ENCODE measurements at regions not wholly inside any gene's neighbourhood (a gene's known extent, or its start where the extent isn't known, plus 50 kb on each side); places are given as distances from the start of the nearest gene placed in this dataset.
"Not testable (repeated sequence)": the region's sequence is repeated elsewhere in the genome, so short reads cannot be mapped to it uniquely, and the experiment has no call there.

DNA sequence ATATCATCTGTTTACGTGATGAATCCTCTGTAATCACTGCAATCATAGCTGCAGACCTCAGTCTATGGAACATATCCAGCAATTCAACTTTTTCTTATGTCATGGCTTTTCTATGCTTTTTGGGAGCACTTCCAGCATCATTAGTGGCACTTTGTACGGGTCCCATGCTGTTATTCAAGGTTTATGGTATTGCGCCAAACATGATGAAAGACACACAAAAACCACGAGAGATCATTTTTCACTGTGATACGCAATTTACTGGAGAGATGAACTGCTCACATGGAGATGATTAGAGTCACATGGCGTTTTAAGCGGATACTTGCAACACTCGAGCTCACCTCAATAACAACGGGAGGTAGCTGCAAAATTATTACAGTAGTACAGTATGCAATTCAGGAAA lies 2101.7 kb upstream of the PCDH20 start:
- no peak for DNase-seq (ENCODE audit: low spot score)

DNA sequence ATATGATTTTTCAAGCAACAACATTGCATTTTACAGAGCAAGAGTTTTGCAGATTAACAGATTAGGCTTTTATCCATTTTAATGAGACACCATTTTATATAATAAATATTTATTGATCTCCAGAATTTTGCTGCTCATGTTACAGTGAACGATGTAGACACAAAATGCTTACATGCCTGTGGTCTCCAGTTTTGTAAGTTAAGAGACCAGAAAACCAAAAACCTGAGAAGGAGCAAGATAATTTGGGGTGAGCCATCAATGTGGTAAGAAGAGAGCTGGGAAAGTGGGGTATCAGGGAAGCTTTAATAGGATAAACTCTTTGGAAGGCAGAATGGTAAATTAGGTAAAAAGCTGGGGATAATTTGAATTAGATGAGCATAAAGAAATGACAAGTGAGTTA lies 2100.5 kb upstream of the PCDH20 start:
- DNase-seq (ENCODE audit: low spot score), result no peak

DNA sequence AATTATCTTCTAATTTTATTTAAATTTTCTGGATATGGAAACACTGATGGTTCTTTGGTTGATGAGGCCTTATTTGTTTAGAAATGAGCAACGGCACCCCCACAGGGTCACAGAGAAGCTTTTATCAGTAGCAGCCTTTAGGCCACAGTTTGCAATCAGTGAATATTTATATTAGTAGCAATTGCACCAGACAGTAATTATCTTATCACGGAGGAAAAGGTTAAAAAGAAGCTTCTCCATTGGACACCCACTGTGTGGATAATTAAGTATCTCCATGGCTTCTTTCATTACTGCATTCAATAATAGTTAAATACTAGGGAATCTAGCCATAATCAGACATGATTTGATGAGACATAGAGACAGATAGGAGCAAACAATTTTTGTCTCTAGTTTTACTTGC lies 2099.2 kb upstream of the PCDH20 start:
- DNase-seq (ENCODE audit: low spot score), result no peak

DNA sequence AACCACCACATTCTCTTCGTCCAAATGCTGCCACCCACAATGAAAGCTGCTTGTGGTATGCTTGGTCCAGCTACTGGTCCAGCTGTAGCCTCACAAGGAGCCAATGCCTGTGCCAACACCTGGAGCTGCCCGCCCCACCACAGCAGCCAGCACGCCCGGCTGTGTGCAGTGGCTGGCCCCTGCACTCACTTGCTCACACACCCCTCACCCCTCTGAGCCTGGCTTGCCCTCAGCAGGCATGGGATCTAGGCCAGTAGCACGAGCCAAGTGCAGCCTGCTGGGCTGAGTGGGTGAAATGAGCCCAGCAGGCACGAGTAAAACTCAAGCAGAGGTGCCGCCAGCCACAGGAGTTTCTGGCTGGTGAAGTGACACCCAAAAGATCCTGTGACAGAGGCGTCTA lies 2096.4 kb upstream of the PCDH20 start:
- DNase-seq (ENCODE audit: low spot score), result no peak

DNA sequence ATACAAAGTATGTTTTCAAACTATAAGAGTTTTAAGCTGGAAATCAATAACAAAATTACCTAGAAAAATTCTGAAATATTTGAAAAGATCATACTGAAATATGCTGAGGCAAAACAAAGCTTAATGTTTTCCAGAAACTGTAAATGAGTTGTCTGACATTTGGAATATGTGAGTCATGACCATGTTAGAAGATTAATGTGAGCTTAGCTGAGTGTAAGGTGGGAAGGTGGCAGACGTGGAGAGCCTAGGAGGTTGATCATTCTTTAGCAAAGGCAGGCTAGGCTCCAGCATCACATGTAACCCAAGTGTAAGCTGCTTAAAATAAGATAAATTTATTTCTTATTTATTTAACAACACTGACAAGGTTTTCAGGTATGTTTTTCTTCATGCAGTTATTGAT lies 2086.1 kb upstream of the PCDH20 start:
- DNase-seq (ENCODE audit: low spot score), result no peak

DNA sequence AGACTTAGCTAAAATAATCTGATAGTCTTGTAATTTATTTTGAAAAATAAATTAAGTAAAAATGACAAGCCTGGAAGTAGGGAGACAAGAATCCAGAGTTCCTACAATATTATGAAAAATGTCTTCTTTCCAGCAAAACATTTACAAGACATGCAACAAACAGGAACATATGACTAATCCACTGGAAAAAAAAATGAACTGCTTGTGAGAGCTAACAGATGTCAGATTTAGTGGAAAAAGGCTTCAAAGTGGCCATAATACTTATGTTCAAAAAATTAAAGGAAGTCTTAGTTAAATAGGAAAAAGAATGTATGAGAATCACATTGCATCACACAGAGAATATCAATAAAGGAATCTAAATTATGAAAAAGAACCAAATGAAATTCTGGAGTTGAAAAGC lies 2082.0 kb upstream of the PCDH20 start:
- DNase-seq (ENCODE audit: low spot score), result no peak

DNA sequence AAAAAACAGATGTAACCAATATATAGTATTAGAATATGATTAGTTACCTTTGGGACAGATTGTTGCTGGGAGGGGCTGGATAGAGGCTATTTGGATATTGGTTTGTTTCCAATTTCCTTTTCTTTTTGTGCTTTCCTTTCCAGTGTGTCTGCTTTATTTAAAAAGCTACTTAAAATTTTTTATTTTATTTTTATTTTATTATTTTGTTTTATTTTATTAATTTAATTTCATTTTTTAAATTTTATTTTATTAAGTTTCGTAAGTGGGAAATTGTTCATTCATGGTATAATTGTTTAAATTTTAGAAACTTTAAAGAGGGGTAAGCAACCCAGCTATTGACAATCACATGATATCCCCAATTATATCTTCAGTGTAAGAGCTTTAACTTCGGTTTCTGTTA lies 2077.0 kb upstream of the PCDH20 start:
- DNase-seq (ENCODE audit: low spot score), result no peak

DNA sequence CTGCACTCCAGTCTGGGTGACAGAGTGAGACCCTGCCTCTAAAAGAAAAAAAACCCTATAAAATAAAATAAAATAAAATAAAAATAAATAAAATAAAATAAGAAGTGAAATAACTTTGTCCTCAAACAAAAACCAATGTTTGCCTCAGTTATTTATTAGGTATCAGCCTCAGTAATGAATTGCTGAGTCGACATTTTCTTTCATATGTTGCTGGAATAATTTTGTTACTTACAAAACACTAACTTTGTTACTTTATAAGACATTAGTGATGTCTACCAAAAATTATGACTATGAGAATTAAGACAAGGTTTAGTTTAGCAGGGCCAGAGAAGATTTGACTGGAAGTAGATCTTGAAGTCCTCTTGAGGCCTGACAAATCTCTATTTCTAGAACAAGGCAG lies 2074.5 kb upstream of the PCDH20 start:
- no peak for DNase-seq (ENCODE audit: low spot score)

DNA sequence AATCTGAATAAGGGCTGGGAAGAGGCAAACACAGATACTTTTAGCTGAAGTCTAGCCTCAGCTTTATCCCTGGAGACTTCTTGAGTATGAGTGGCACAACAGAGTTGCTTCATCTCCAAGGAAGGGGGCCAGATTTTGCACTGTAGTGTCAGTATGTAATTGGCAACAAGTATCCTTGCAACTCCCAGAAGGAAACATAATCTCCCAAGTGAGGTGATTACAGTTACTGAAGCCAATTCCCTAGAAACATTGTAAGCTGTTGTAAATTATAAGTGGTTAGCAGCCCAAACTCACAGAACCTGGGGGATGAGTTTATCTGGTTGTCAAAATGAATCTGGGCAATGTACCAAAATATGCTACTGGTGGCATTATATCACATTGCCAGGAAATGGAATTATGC lies 2065.7 kb upstream of the PCDH20 start:
- DNase-seq (ENCODE audit: low spot score), result no peak

DNA sequence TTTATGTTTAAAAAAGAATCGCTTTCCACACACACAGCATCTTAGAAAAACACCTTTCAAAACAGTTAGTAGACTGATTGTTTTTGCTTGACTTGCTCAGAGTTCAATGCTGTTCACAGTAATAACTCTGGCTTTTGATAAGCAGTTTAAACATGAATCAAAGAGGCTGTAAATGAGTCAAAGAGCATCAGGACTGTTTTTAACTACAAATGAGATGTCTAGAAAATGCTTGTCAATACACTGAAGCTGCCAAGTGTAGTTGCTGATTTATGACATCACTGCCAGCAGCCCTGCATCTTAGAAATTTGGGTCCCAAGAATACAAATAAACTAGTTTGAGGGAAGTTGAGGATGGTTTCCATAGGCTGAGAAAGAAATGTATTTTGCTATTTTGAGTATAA lies 2057.1 kb upstream of the PCDH20 start:
- DNase-seq (ENCODE audit: low spot score), result no peak

DNA sequence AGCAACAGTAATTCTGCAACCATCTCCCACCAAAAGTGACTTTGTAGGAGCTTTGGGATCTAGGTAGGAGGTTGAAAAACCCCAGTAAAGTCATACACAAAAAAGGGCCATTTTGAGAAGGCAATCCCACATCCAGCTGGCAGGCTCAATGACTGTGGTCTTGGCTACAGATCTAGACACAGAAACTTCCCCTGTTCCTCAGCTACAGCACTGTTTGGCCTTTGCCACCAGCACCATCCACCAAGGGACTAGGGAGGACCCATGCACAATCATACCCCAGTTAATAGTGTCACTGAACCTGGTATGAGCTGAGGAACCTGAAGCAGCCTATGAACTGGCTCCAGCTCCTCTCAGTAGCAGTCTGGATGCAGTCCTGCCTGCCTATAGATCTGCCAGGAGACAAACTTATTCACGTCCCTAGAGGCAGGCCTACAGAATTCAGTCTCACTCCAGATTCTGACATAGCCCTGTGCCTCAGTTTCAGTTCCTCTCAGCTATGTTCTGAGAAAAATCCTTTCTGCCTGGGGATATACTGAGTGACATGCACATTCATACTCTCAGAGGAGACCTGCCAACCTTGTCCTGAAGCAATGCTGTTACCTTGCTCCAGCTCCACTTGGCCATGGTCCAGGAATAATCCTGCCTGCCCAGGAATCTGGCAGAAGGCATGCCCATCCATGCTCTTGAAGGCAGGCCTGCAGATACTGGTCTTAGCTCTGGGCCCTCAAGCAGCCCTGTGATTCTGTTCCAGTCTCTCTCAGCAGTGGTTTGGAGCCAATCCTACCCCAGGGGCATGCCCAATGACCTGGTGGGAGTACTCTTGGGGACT lies 2048.3 kb upstream of the PCDH20 start:
- DNase-seq (ENCODE audit: low spot score), result no peak

DNA sequence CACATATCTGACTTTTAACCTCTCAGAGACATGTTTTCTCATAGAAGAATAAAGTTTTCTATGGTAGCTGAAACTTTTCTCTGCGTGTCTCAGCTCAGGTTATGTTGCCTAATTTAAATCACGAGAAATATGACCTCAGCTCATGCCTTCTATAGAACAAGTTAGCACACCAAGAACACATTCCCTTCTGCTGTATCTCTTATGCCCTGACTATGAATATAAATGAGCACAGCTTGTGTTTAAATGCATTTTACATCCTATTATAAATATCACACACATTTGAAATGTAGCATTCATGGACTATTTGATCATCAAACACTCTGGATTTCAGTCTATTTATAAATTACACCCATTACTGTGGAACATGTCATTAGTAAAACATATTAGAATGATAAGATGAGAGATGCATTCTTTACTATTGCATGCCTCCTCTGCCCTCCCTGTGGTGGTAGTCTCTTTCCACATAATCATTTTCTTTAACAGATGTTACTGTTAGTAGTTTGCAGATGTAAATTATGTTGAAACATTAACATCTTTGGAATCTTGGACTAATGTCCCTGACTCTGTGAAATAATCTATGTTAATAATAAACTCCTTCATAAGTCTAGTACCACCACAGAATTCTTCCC lies 2044.9 kb upstream of the PCDH20 start:
- no peak for DNase-seq (ENCODE audit: low spot score)

DNA sequence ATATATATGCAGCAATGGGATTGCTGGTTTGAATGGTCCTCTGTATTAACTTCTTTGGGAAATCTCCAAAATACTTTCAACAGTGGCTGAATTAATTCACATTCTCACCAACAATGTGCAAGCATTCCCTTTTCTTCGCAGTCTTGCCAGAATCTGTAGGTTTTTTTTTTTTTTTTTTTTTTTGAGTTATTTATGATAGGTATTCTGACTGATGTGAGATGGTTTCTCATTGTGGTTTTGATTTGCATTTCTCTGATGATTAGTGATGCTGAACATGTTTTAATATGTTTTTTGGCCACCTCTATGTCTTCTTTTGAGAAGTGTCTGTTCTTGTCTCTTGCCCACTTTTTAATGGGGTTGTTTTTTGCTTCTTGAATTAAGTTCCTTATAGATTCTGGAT lies 2041.5 kb upstream of the PCDH20 start:
- no peak for DNase-seq (ENCODE audit: low spot score)

DNA sequence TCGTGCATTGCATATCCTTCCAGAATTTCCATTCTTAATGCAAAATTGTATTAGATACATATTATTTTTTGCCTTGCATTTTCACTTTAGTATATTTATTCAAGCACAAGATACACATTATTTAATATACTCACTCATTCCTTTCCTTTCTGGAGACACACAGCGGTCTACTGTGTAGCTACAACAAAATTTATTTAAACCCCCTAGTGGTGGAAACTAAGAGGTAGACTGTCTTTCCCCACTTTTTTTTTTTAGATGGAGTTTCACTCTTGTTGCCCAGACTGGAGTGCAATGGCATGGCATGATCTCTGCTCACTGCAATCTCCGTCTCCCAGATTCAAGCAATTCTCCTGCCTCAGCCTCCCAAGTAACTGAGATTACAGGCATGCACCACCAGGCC lies 2040.3 kb upstream of the PCDH20 start:
- DNase-seq (ENCODE audit: low spot score), result no peak

DNA sequence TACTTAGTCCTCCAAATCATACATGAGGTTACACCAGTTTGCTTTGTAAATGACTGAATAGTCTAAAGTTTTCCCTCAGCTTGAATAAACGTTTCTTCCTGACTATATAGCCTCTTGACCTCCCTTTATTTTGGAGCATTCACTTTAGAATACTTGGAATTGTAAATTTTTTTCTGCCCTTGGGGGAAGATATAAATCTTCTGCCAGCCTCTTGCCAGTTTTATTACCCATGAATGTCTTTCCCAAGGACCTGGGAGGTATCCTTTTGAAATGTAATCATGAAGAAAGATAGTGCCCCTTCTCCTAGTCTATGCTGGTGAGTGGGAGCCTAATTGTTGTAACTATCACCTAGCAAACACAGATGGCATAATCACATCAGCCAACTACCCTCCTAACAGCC lies 2033.9 kb upstream of the PCDH20 start:
- DNase-seq (ENCODE audit: low spot score), result peak; percentile 6

DNA sequence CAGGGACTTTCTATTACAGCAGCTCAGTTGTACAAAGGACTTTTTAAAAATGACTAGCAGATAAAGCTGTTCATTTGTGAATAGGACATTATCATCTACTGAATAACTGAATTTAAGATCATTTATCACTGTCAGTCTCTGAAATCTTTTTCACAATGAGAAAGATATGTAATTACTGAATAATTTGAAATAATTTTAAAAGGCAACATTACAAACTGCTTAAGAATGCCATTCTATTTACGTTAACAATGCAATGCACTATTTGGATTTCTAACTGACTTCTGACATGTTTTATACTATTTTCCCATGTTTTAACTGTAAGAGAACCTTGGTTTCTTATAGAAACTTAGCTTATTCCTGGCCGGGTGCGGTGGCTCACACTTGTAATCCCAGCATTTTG lies 2033.0 kb upstream of the PCDH20 start:
- peak; percentile 13 for DNase-seq (ENCODE audit: low spot score)

DNA sequence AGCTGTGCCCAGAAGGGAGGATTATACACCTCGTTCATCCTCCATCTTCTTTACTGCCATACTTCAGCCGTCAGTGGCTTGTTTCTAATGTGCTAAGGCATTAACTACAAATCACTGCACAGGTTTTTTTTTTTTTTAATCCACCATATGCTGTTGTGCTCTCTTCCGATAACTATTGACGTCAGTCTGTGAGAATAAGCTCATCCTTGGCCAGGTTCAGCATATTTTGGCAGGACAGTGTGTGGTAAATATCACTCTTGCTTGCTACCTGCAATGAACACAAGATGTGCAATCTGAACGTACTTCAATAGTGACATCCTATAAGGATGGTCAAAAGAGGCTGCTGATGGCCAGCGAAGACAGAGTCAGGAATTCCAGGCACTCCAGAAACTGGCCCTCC lies 2030.7 kb upstream of the PCDH20 start:
- DNase-seq (ENCODE audit: low spot score), result no peak

DNA sequence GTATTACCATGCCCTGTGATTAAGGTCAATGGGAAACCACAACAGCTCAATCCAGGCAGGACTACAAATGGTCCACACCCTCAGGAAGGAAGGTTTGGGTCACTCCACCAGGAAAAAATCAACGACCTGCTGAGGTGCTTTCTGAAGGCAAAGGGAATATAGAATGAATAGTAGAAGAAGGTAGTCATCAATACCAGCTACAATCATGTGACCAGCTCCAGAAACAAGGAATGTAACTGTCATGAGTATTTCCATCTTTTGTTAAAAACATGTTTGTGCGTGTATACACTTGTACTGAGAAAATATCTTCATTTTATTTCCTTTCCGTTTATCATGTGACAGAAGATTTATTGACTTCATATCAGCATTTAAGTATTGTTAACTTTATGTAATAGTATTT lies 2028.6 kb upstream of the PCDH20 start:
- DNase-seq (ENCODE audit: low spot score), result not testable (repeated sequence)

DNA sequence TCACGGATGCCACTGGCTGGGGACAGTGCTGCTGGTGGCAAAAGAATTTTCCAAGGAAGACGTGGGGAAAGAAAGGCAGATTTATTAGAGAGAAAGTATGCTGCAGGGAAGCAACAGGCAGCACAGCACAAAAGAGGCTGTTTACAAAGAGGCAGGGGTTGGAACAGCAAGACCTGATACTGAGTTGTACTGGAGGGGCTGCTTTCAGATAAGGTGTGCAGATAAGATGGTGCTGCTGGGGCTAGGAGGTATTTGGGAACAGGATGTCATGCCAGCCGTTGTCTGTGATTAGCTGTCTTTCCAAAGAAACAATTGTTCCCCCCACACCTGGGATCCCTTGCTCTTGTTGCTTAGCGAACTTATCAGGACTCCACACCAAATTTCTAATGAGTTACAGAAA lies 2023.3 kb upstream of the PCDH20 start:
- no peak for DNase-seq (ENCODE audit: low spot score)

DNA sequence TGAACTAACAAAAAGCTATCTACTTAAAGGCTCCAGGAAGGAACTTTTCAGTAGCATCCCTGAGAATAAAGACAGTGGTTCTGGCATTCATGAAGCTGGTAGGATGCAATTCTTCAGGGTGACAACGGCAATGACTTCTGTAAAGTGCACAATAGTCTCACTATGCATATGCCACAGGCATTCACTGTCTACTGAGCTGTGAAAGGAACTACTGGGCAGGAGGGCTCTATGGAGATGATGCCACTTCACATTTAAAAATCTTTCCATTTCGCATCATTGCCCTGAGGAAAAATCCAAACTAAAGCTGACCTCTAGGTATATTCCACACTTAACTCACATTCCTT lies 2020.6 kb upstream of the PCDH20 start:
- no peak for DNase-seq (ENCODE audit: low spot score)

DNA sequence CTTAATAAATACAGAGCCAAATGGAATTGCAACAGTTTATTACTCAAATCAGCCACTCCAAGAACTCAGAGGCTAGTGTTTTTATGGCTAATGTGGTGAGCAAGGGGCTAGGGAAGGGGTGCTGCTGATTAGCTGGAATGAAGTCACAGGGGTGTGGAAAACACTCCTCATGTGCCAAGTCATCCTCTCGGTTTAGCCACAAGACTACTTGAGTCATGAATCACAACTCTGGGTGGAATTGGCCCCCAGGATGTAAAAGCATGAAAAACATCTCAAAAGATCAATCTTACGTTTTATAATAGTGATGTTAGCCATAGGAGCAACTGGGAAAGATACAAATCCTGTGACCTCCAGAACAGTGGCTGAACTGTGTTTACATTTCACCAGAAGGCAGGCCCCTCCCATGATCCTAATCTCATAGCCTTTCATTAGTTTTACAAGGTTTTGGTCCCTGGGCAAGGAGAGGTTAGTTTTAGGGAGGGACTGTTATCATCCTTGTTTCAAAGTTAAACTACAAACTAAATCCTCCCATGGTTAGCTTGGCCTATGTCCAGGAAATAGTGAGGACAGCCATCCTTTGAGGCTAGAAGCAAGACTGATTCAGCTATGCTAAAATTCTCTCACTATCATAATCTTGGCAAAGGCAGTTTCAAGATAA lies 2020.1 kb upstream of the PCDH20 start:
- peak; percentile 20 for DNase-seq (ENCODE audit: low spot score)

DNA sequence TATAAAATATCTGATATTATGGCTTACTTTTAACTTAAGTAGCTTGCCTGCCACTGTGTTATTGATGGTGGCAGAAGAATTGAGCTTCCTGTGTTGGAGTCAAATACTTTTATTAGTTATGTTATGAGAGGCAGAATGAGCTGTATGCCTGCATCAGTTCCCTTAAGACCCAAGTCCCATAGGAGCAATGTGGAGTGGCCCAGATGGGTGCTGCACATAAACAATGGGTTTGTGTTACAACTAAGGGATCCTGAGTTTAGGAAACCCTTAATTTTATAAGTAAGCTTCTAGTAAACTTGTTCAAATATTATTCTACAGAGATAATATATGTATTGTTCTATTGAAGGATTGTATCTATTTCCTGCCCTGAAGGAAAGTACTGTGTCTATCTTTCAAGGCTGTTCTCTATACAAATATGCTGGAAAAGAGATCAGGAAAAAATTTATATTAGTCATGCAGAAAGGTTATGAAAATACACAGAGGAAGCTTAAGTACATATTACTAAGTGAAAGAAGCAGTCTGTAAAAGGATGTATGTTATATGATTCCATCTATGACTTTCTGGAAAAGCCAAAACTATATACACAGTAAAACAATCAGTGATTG lies 2018.0 kb upstream of the PCDH20 start:
- DNase-seq (ENCODE audit: low spot score), result peak; percentile 38

DNA sequence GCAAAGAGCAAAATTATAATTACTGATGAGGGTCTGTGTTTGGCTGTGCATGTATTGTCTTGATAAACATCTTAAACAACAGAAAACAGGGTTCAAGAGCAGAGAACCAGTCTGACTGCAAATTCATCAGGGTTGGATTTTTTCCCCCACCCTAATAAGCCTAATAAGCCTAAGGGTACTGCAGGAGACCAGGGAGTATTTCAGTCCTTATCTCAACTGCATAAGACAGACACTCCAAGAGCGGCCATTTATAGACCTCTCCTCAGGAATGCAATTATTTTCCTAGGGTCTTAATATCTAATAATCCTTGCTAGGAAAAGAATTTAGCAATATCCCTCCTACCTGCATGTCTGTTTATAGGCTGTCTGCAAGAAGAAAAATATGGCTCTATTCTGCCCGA lies 2011.5 kb upstream of the PCDH20 start:
- DNase-seq (ENCODE audit: low spot score), result no peak

Data from COLO829 (cell line).